ENCODE measurements at regions not wholly inside any gene's neighbourhood (a gene's known extent, or its start where the extent isn't known, plus 50 kb on each side); places are given as distances from the start of the nearest gene placed in this dataset.

GRCh38 chr16:88128556-88128955 is 177.3 kb downstream of the BANP start:
- no peak for TF ChIP-seq CTCF (conservative IDR thresholded peaks at IDR 0.05; ENCODE audit: low read depth, low read length)
- no peak for TF ChIP-seq EZH2 (IDR thresholded peaks at IDR 0.05; ENCODE audit: borderline replicate concordance, low read depth, low read length, poor library complexity, severe bottlenecking)

Data from A673 (cell line).